K562 (cell line): ENCODE measurements at regions not wholly inside any gene's neighbourhood (a gene's known extent, or its start where the extent isn't known, plus 50 kb on each side); places are given as distances from the start of the nearest gene placed in this dataset.

ENCODE experiments used
- DNMT1 ChIP-seq: fragments of 450-650 bp; IDR thresholded peaks from 2 replicates; pipeline ENCODE4 v1.6.1; 2016; ENCODE audit warnings: antibody characterized with exemption, mild to moderate bottlenecking
- FOXK1 ChIP-seq: sonication (generic); formaldehyde crosslinking; IDR thresholded peaks from 2 replicates; pipeline ENCODE4 v1.8.0; 2022; ENCODE audit warnings: missing genetic modification reagents, mild to moderate bottlenecking, borderline replicate concordance
- GTF2E2 ChIP-seq: fragments of 200-800 bp; sonication (Bioruptor generic); IDR thresholded peaks from 2 replicates; pipeline ENCODE4 v1.6.1; 2016; ENCODE audit warnings: missing genetic modification characterization, missing compliant biosample characterization
- HNRNPL ChIP-seq: fragments of 200-400 bp; formaldehyde crosslinking; IDR thresholded peaks from 2 replicates; pipeline ENCODE4 v1.6.1; 2017; ENCODE audit warnings: low read depth, mild to moderate bottlenecking, low read length
- HNRNPLL ChIP-seq: fragments of 200-400 bp; formaldehyde crosslinking; IDR thresholded peaks from 2 replicates; pipeline ENCODE4 v1.6.1; 2017; ENCODE audit warnings: low read length, low read depth, mild to moderate bottlenecking; ENCODE audit not compliant: poor library complexity, severe bottlenecking
- JUND ChIP-seq, 2 experiments: IDR thresholded peaks; 2 replicates in 1 of 2; 3 replicates in 1 of 2; pipeline ENCODE4 v1.6.1; 2011; ENCODE audit warnings: borderline replicate concordance in 2 of 2, low read depth in 2 of 2, low read length in 2 of 2, improper control_type of control experiment in 1 of 2, missing biosample characterization in 1 of 2, missing genetic modification characterization in 1 of 2, missing genetic modification reagents in 1 of 2
- NCOA4 ChIP-seq: fragments of 450-650 bp; IDR thresholded peaks from 2 replicates; pipeline ENCODE4 v1.6.1; 2018; ENCODE audit warnings: mild to moderate bottlenecking; ENCODE audit not compliant: partially characterized antibody
- POLR2A ChIP-seq: fragments of 450-650 bp; conservative IDR thresholded peaks from 2 replicates; pipeline ENCODE4 v1.6.1; 2016
- STAT5A ChIP-seq: IDR thresholded peaks from 2 replicates; pipeline ENCODE4 v1.6.1; 2012; ENCODE audit warnings: low read length, inconsistent platforms, borderline replicate concordance
- TSHZ1 ChIP-seq: fragments of 250-450 bp; sonication (Bioruptor Pico); IDR thresholded peaks from 2 replicates; pipeline ENCODE4 v1.4.0; 2020; ENCODE audit warnings: mild to moderate bottlenecking, moderate library complexity
- ZBTB17 ChIP-seq: fragments of 450-650 bp; formaldehyde crosslinking; IDR thresholded peaks from 2 replicates; pipeline ENCODE4 v1.4.0; 2020; ENCODE audit warnings: mild to moderate bottlenecking
- TF ChIP-seq, protein P1 (sequence below), 2 experiments: IDR thresholded peaks in 1 of 2; conservative IDR thresholded peaks in 1 of 2; 2 replicates each; pipeline ENCODE4 v1.6.1; 2016; ENCODE audit warnings: low read depth in 2 of 2, mild to moderate bottlenecking in 1 of 2, missing compliant biosample characterization in 1 of 2, missing genetic modification characterization in 1 of 2, moderate library complexity in 1 of 2

- TF ChIP-seq HNRNPL (no peak), ZBTB17 (CRISPR knock-in tag) (no peak), HNRNPLL (no peak), NCOA4 (no peak), TSHZ1 (no peak), POLR2A (no peak), STAT5A (no peak), GTF2E2 (tag) (no peak), FOXK1 (no peak), DNMT1 (no peak), JUND (IDR thresholded peaks at IDR 0.05; ENCODE audit: borderline replicate concordance, low read depth, low read length) (peak; percentile 42; the same call in 1 of the 2 replicates), JUND (tag; IDR thresholded peaks at IDR 0.05; ENCODE audit: borderline replicate concordance, low read depth, low read length) (no peak; the same call in 2 of the 3 replicates)
- TF ChIP-seq, protein P1, sequence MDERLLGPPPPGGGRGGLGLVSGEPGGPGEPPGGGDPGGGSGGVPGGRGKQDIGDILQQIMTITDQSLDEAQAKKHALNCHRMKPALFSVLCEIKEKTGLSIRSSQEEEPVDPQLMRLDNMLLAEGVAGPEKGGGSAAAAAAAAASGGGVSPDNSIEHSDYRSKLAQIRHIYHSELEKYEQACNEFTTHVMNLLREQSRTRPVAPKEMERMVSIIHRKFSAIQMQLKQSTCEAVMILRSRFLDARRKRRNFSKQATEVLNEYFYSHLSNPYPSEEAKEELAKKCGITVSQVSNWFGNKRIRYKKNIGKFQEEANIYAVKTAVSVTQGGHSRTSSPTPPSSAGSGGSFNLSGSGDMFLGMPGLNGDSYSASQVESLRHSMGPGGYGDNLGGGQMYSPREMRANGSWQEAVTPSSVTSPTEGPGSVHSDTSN (CRISPR knock-in tag; IDR thresholded peaks at IDR 0.05; ENCODE audit: low read depth), result no peak
- TF ChIP-seq, protein P1 (tag; conservative IDR thresholded peaks at IDR 0.05; ENCODE audit: low read depth), result no peak
Observed at GRCh38 chrX:65932173-65933084, 107.5 kb downstream of the VSIG4 start (continued).
